ENCODE measurements at regions not wholly inside any gene's neighbourhood (a gene's known extent, or its start where the extent isn't known, plus 50 kb on each side); places are given as distances from the start of the nearest gene placed in this dataset.

DNA sequence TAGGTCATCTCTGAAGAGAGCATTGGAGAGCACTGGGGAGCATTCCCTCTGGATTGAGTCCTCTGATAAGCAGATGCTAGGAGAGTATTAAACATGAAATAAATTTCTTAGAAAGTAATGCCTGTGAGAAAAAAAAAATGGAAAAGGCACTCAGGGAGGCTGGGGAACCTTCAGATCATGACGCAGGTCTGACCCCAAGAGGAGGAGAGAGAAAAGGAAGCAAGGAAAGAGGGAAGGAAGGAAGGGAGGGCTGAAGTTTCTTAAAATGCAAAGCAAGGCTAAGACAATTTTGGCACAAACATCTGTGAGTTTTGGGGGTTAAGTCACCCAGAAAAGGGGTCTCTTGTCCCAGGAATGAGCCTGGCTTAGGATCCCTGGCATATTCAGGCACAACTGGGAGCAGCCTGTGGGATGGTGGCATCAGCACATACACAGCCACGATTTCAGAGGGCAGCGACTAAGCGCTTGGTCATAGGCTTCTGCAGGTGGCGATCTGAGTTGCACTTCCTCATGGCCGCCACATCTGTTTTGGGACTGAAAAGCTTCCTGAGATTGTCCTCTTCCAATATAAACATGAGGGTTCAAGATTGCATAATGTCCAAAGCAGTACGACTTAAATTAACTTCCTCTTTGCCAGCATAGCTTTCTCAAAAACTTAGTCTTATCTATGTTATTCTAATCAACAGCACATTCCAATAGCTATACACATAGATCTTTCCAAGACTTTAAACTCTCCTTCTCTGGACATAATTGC is 692.7 kb downstream of the DNAH5 start:
- Histone ChIP-seq H3K79me2 (no peaks in the 10 kb centered on the region), H4K20me1 (ENCODE audit: insufficient read depth, poor library complexity, severe bottlenecking) (no peaks in the 10 kb centered on the region), H3K36me3 (replicated peaks; ENCODE audit: insufficient read depth, low read depth) (no peaks in the 10 kb centered on the region), H3K9me3 (ENCODE audit: low read depth) (no peaks in the 10 kb centered on the region), H3K9me2 (replicated peaks; ENCODE audit: insufficient read depth) (no peaks in the 10 kb centered on the region), H3K4me1 (ENCODE audit: insufficient read depth) (no peaks in the 10 kb centered on the region), H3K4me2 (no peak overlapping the region), H3K4me3 (no peak overlapping the region), H3K27ac (no peak overlapping the region), H3K27me3 (no peaks in the 10 kb centered on the region), H2AFZ (no peak overlapping the region)
- DNase-seq (ENCODE audit: low spot score): peak; percentile 16
- TF ChIP-seq EZH2 (IDR thresholded peaks at IDR 0.05; ENCODE audit: borderline replicate concordance) (no peak), EZH2phosphoT487 (IDR thresholded peaks at IDR 0.05; ENCODE audit: low read depth, severe bottlenecking, unreplicated experiment) (no peak)
- TF ChIP-seq, protein P1, sequence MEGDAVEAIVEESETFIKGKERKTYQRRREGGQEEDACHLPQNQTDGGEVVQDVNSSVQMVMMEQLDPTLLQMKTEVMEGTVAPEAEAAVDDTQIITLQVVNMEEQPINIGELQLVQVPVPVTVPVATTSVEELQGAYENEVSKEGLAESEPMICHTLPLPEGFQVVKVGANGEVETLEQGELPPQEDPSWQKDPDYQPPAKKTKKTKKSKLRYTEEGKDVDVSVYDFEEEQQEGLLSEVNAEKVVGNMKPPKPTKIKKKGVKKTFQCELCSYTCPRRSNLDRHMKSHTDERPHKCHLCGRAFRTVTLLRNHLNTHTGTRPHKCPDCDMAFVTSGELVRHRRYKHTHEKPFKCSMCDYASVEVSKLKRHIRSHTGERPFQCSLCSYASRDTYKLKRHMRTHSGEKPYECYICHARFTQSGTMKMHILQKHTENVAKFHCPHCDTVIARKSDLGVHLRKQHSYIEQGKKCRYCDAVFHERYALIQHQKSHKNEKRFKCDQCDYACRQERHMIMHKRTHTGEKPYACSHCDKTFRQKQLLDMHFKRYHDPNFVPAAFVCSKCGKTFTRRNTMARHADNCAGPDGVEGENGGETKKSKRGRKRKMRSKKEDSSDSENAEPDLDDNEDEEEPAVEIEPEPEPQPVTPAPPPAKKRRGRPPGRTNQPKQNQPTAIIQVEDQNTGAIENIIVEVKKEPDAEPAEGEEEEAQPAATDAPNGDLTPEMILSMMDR (IDR thresholded peaks at IDR 0.05; ENCODE audit: poor library complexity): no peak
- 65% methylated on average over 7 of the region's 7 CpGs for WGBS (ENCODE audit: low lambda C conversion rate, missing lambda C conversion rate)

DNA sequence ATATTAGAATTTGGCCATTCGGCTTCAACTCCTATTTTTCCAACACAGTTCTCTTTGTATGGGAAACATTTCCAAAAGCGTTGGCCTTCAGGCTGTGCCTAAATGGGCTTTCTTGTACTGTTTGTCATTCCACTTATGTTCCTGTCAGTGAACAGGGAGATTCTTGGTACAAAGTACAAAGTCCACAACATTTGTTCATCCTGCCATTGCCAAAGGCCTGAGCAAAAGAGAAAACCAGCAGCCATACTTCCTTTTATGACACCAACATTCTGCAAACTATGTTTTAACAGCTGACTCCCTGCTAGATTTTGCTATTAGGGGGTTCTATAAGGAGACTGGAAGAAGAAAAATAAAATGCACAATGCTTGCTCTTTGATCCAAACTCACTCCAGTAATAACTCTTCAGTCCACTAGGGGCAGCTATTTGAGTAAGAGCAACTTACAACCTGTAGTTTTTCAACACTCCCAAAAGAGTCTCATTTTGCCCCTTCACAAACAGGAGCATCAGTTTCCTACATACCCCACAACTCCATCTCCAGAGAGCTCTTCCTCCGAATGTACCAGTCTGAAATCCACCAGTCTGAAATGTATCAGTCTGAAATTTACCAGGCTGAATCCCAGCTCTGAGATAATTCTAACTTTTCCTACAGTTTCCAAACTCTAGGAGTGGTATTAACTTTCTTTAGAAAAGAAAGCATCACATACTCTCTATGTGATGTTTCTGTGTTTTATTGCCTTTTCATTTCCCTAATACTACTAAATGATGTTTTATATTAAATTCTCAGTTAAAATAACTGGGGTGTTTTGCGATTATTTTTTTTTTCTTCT is 693.8 kb downstream of the DNAH5 start:
- no peak overlapping the region for H2AFZ ChIP-seq
- no peaks in the 10 kb centered on the region for H3K4me1 ChIP-seq (ENCODE audit: insufficient read depth)
- H3K27me3 ChIP-seq: no peaks in the 10 kb centered on the region
- no peaks in the 10 kb centered on the region for H4K20me1 ChIP-seq (ENCODE audit: insufficient read depth, poor library complexity, severe bottlenecking)
- no peaks in the 10 kb centered on the region for H3K79me2 ChIP-seq
- no peak for TF ChIP-seq EZH2 (IDR thresholded peaks at IDR 0.05; ENCODE audit: borderline replicate concordance)
- TF ChIP-seq, protein P1 (IDR thresholded peaks at IDR 0.05; ENCODE audit: poor library complexity): peak; percentile 31
- no peak overlapping the region for H3K4me2 ChIP-seq
- peak; percentile 9 for DNase-seq (ENCODE audit: low spot score)
- H3K27ac ChIP-seq: no peak overlapping the region
- H3K9me2 ChIP-seq (replicated peaks; ENCODE audit: insufficient read depth): no peaks in the 10 kb centered on the region
- H3K4me3 ChIP-seq: no peak overlapping the region
- no peaks in the 10 kb centered on the region for H3K9me3 ChIP-seq (ENCODE audit: low read depth)
- no peaks in the 10 kb centered on the region for H3K36me3 ChIP-seq (replicated peaks; ENCODE audit: insufficient read depth, low read depth)
- WGBS (ENCODE audit: low lambda C conversion rate, missing lambda C conversion rate): 80% methylated on average over 4 of the region's 4 CpGs

DNA sequence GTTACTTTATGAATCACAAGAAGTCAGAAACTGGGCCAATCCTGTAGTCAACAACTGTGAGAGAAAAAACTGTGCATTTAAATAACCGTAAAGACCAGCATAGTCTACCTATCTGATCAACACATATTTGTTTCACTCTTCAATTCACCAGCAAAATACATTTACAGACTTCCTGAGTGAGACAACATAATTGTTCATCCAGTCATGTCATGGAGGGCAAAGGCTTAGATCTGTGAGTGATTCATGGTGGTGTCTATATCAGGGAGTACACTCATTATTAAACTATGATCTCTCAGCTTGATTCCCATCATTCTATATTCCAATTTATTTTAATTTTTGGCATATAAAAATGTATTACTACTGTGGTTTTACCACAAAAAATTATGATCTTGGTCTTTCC is 694.6 kb downstream of the DNAH5 start:
- H3K79me2 ChIP-seq: no peaks in the 10 kb centered on the region
- no peak overlapping the region for H2AFZ ChIP-seq
- TF ChIP-seq EZH2phosphoT487 (IDR thresholded peaks at IDR 0.05; ENCODE audit: low read depth, severe bottlenecking, unreplicated experiment) (no peak), EZH2 (IDR thresholded peaks at IDR 0.05; ENCODE audit: borderline replicate concordance) (no peak)
- TF ChIP-seq, protein P1 (IDR thresholded peaks at IDR 0.05; ENCODE audit: poor library complexity): no peak
- no peaks in the 10 kb centered on the region for H3K9me3 ChIP-seq (ENCODE audit: low read depth)
- H3K4me3 ChIP-seq: no peak overlapping the region
- H3K27me3 ChIP-seq: no peaks in the 10 kb centered on the region
- 92% methylated on average over 1 of the region's 1 CpG for WGBS (ENCODE audit: low lambda C conversion rate, missing lambda C conversion rate)
- no peak overlapping the region for H3K27ac ChIP-seq
- no peak overlapping the region for H3K4me2 ChIP-seq
- no peaks in the 10 kb centered on the region for H3K4me1 ChIP-seq (ENCODE audit: insufficient read depth)
- H3K36me3 ChIP-seq (replicated peaks; ENCODE audit: insufficient read depth, low read depth): no peaks in the 10 kb centered on the region
- H3K9me2 ChIP-seq (replicated peaks; ENCODE audit: insufficient read depth): no peaks in the 10 kb centered on the region
- no peaks in the 10 kb centered on the region for H4K20me1 ChIP-seq (ENCODE audit: insufficient read depth, poor library complexity, severe bottlenecking)
- DNase-seq (ENCODE audit: low spot score): no peak

All from hepatocyte (in vitro differentiated cells).